ENCODE measurements at regions not wholly inside any gene's neighbourhood (a gene's known extent, or its start where the extent isn't known, plus 50 kb on each side); places are given as distances from the start of the nearest gene placed in this dataset.

GRCh38 chr16:5367951-5368350 lies 270.4 kb upstream of the EEF2KMT start:
- Histone ChIP-seq H3K4me1 (ENCODE audit: control insufficient read depth in 5 of 5, insufficient read depth in 5 of 5, low read length in 5 of 5) (no peaks in the 10 kb centered on the region), H3K9ac (ENCODE audit: insufficient read depth in 1 of 2, low read length in 2 of 2) (no peak overlapping the region), H3K27me3 (ENCODE audit: control insufficient read depth in 3 of 3, insufficient read depth in 3 of 3, low read length in 2 of 3) (peaks cover 0 to 2% (median 0%) of the 10 kb centered on the region in 3 donors), H3K36me3 (ENCODE audit: control insufficient read depth in 4 of 4, insufficient read depth in 4 of 4, low read length in 4 of 4) (no peaks in the 10 kb centered on the region), H3K4me3 (no peak overlapping the region), H3K27ac (ENCODE audit: low read depth in 1 of 2, low read length in 1 of 2) (no peak overlapping the region), H3K9me3 (ENCODE audit: control insufficient read depth in 4 of 4, insufficient read depth in 3 of 4, low read length in 3 of 4) (peaks cover 0 to 9% (median 0%) of the 10 kb centered on the region in 4 donors)
- DNase-seq (no peak), ATAC-seq (ENCODE audit: insufficient read depth, low FRiP score) (no peak)
- no peak for TF ChIP-seq CTCF (IDR thresholded peaks at IDR 0.05; ENCODE audit: control extremely low read depth, extremely low read depth)
- 91 to 96% methylated on average over 7 of the region's 7 CpGs for WGBS, 2 donors

GRCh38 chr16:5366126-5366525 lies 268.5 kb upstream of the EEF2KMT start:
- Histone ChIP-seq H3K27me3 (ENCODE audit: control insufficient read depth in 3 of 3, insufficient read depth in 3 of 3, low read length in 2 of 3) (peaks cover 0 to 2% (median 0%) of the 10 kb centered on the region in 3 donors), H3K36me3 (ENCODE audit: control insufficient read depth in 4 of 4, insufficient read depth in 4 of 4, low read length in 4 of 4) (no peaks in the 10 kb centered on the region), H3K9ac (ENCODE audit: insufficient read depth in 1 of 2, low read length in 2 of 2) (no peak overlapping the region), H3K4me1 (ENCODE audit: control insufficient read depth in 5 of 5, insufficient read depth in 5 of 5, low read length in 5 of 5) (no peaks in the 10 kb centered on the region), H3K27ac (ENCODE audit: low read depth in 1 of 2, low read length in 1 of 2) (no peak overlapping the region), H3K4me3 (no peak overlapping the region), H3K9me3 (ENCODE audit: control insufficient read depth in 4 of 4, insufficient read depth in 3 of 4, low read length in 3 of 4) (peaks cover 0 to 4% (median 0%) of the 10 kb centered on the region in 4 donors)
- WGBS, 2 donors, result 66 to 71% methylated on average over 4 of the region's 4 CpGs
- ATAC-seq (ENCODE audit: insufficient read depth, low FRiP score) (no peak), DNase-seq (no peak)
- no peak for TF ChIP-seq CTCF (IDR thresholded peaks at IDR 0.05; ENCODE audit: control extremely low read depth, extremely low read depth)

- Histone ChIP-seq H3K27ac (ENCODE audit: low read depth in 1 of 2, low read length in 1 of 2) (no peak overlapping the region), H3K9ac (ENCODE audit: insufficient read depth in 1 of 2, low read length in 2 of 2) (no peak overlapping the region), H3K36me3 (ENCODE audit: control insufficient read depth in 4 of 4, insufficient read depth in 4 of 4, low read length in 4 of 4) (no peaks in the 10 kb centered on the region), H3K9me3 (ENCODE audit: control insufficient read depth in 4 of 4, insufficient read depth in 3 of 4, low read length in 3 of 4) (no peaks in the 10 kb centered on the region), H3K4me1 (ENCODE audit: control insufficient read depth in 5 of 5, insufficient read depth in 5 of 5, low read length in 5 of 5) (no peaks in the 10 kb centered on the region), H3K27me3 (ENCODE audit: control insufficient read depth in 3 of 3, insufficient read depth in 3 of 3, low read length in 2 of 3) (peaks cover 0 to 2% (median 0%) of the 10 kb centered on the region in 3 donors), H3K4me3 (no peak overlapping the region)
- TF ChIP-seq CTCF (IDR thresholded peaks at IDR 0.05; ENCODE audit: control extremely low read depth, extremely low read depth), result no peak
- no peak for ATAC-seq (ENCODE audit: insufficient read depth, low FRiP score)
- 76 to 82% methylated on average over 5 of the region's 5 CpGs for WGBS, 2 donors
- DNase-seq, result no peak
Observed at GRCh38 chr16:5364186-5364585, 266.6 kb upstream of the EEF2KMT start.

- Histone ChIP-seq H3K4me3 (no peak overlapping the region), H3K36me3 (ENCODE audit: control insufficient read depth in 4 of 4, insufficient read depth in 4 of 4, low read length in 4 of 4) (no peaks in the 10 kb centered on the region), H3K9ac (ENCODE audit: insufficient read depth in 1 of 2, low read length in 2 of 2) (no peak overlapping the region), H3K27ac (ENCODE audit: low read depth in 1 of 2, low read length in 1 of 2) (no peak overlapping the region), H3K4me1 (ENCODE audit: control insufficient read depth in 5 of 5, insufficient read depth in 5 of 5, low read length in 5 of 5) (no peaks in the 10 kb centered on the region), H3K9me3 (ENCODE audit: control insufficient read depth in 4 of 4, insufficient read depth in 3 of 4, low read length in 3 of 4) (no peaks in the 10 kb centered on the region), H3K27me3 (ENCODE audit: control insufficient read depth in 3 of 3, insufficient read depth in 3 of 3, low read length in 2 of 3) (peaks cover 0 to 3% (median 0%) of the 10 kb centered on the region in 3 donors)
- no peak for DNase-seq
- WGBS, 2 donors, result 76 to 77% methylated on average over 5 of the region's 5 CpGs
- ATAC-seq (ENCODE audit: insufficient read depth, low FRiP score), result no peak
- no peak for TF ChIP-seq CTCF (IDR thresholded peaks at IDR 0.05; ENCODE audit: control extremely low read depth, extremely low read depth)
Observed at GRCh38 chr16:5361322-5361721, 263.7 kb upstream of the EEF2KMT start.

Data from lung (tissue), 11 donors.